ENCODE measurements at regions not wholly inside any gene's neighbourhood (a gene's known extent, or its start where the extent isn't known, plus 50 kb on each side); places are given as distances from the start of the nearest gene placed in this dataset.

DNA sequence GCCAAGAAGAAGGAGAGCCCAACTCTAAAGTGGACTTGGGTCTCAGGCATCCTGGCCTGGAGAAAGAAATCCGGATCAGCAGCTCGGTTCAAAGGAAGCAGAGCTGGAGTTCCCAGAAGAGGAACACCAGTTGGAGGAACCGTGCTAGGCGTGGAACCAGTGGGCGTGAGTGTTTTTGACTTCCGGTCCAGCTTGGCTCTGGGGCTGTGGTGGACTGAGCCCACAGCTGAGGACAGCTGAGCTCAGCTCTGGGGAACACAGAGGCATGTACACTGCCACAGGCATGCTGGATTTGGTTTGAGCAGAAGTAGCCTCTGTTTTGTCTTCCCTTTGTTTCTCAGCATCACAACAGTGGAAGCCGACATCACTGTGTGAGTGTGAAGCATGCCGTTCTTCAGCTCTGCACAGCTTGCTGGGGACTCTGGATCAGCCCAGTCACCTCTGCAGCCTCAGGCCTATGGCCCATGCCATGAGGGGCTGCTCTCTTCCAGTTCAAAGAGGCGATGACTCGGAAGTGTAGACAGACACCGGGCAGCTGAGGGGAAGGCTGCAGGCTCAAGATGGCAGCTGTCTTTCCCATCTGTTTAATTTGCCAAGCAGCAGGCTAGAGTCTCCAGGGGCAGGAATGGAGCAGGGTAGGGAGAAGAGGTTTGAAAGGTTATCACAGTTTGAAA, 185.8 kb upstream of the UBE3A start:
- H3K9me3 ChIP-seq (ENCODE audit: insufficient read depth, low read length), result no peaks in the 10 kb centered on the region
- no peak overlapping the region for H3K4me3 ChIP-seq (ENCODE audit: insufficient read length, low read depth)
- DNase-seq (ENCODE audit: low read depth, low spot score), result no peak
- no peaks in the 10 kb centered on the region for H3K36me3 ChIP-seq (ENCODE audit: insufficient read depth, insufficient read length, low read length)
- no peaks in the 10 kb centered on the region for H3K4me1 ChIP-seq (ENCODE audit: insufficient read depth, insufficient read length)
- peaks cover 4% of the 10 kb centered on the region for H3K27me3 ChIP-seq (ENCODE audit: insufficient read depth, insufficient read length)
- H3K9ac ChIP-seq (ENCODE audit: insufficient read length, low read depth), result no peak overlapping the region
- TF ChIP-seq SUZ12 (IDR thresholded peaks at IDR 0.05; ENCODE audit: extremely low read depth, insufficient read depth, insufficient read length) (no peak), ZNF274 (IDR thresholded peaks at IDR 0.05; ENCODE audit: low read depth, low read length) (no peak)

DNA sequence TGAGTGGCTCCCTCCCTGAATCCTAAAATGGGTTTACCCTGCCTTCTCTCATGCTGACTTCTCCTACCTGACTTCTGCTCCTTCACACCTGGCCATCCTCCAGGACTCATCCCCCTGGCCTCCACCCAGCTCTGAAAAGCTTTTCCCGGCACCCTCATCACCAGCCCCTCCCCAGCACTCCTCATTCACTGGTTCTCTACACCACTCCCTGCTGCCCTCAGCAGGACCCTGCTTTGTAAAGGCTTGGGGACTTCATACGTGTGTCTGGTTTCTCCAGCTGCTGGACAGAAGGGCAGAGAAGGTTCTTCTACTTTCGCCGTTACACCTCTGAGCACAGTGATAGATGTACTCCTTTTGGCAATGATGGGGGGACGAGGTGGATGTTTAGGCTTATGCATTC, 184.9 kb upstream of the UBE3A start:
- no peak for DNase-seq (ENCODE audit: low read depth, low spot score)
- no peak for TF ChIP-seq ZNF274 (IDR thresholded peaks at IDR 0.05; ENCODE audit: low read depth, low read length)
- TF ChIP-seq SUZ12 (IDR thresholded peaks at IDR 0.05; ENCODE audit: extremely low read depth, insufficient read depth, insufficient read length), result no peak
- Histone ChIP-seq H3K9me3 (ENCODE audit: insufficient read depth, low read length) (no peaks in the 10 kb centered on the region), H3K4me1 (ENCODE audit: insufficient read depth, insufficient read length) (no peaks in the 10 kb centered on the region), H3K9ac (ENCODE audit: insufficient read length, low read depth) (no peak overlapping the region), H3K4me3 (ENCODE audit: insufficient read length, low read depth) (no peak overlapping the region), H3K36me3 (ENCODE audit: insufficient read depth, insufficient read length, low read length) (no peaks in the 10 kb centered on the region), H3K27me3 (ENCODE audit: insufficient read depth, insufficient read length) (peaks cover 4% of the 10 kb centered on the region)

- no peaks in the 10 kb centered on the region for H3K4me1 ChIP-seq (ENCODE audit: insufficient read depth, insufficient read length)
- H3K9me3 ChIP-seq (ENCODE audit: insufficient read depth, low read length), result no peaks in the 10 kb centered on the region
- no peak overlapping the region for H3K4me3 ChIP-seq (ENCODE audit: insufficient read length, low read depth)
- H3K36me3 ChIP-seq (ENCODE audit: insufficient read depth, insufficient read length, low read length), result no peaks in the 10 kb centered on the region
- no peak for DNase-seq (ENCODE audit: low read depth, low spot score)
- H3K27me3 ChIP-seq (ENCODE audit: insufficient read depth, insufficient read length), result peaks cover 4% of the 10 kb centered on the region
- TF ChIP-seq ZNF274 (IDR thresholded peaks at IDR 0.05; ENCODE audit: low read depth, low read length), result no peak
- TF ChIP-seq YY1 (IDR thresholded peaks at IDR 0.05; ENCODE audit: insufficient read depth, insufficient read length), result no peak
- no peak for TF ChIP-seq SUZ12 (IDR thresholded peaks at IDR 0.05; ENCODE audit: extremely low read depth, insufficient read depth, insufficient read length)
- H3K9ac ChIP-seq (ENCODE audit: insufficient read length, low read depth), result no peak overlapping the region
These were observed 181.6 kb upstream of the UBE3A start for GRCh38 chr15:25620466-25620865.

DNA sequence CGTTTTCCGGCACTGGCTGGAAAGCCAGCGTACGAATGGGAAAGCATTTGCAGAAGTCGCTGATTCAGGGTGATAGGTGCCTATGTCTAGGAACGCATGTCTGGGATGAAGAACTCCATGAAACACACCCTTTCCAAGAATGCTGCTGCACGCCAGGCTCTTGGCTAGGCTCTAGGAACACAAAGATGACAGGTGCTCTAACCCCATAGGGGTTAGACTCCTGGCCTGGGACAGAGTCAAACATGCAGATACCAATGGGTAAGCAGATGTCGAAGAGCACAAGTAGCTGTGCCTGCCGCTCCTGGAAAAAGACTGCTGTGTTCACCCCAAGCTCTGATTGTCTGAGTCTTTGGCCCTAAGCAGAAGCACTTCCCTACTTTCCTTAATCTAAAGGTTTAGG, 180.9 kb upstream of the UBE3A start:
- DNase-seq (ENCODE audit: low read depth, low spot score), result no peak
- Histone ChIP-seq H3K9me3 (ENCODE audit: insufficient read depth, low read length) (no peaks in the 10 kb centered on the region), H3K36me3 (ENCODE audit: insufficient read depth, insufficient read length, low read length) (no peaks in the 10 kb centered on the region), H3K9ac (ENCODE audit: insufficient read length, low read depth) (no peak overlapping the region), H3K27me3 (ENCODE audit: insufficient read depth, insufficient read length) (peaks cover 4% of the 10 kb centered on the region), H3K4me1 (ENCODE audit: insufficient read depth, insufficient read length) (no peaks in the 10 kb centered on the region), H3K4me3 (ENCODE audit: insufficient read length, low read depth) (no peak overlapping the region)
- no peak for TF ChIP-seq SUZ12 (IDR thresholded peaks at IDR 0.05; ENCODE audit: extremely low read depth, insufficient read depth, insufficient read length)
- no peak for TF ChIP-seq ZNF274 (IDR thresholded peaks at IDR 0.05; ENCODE audit: low read depth, low read length)

DNA sequence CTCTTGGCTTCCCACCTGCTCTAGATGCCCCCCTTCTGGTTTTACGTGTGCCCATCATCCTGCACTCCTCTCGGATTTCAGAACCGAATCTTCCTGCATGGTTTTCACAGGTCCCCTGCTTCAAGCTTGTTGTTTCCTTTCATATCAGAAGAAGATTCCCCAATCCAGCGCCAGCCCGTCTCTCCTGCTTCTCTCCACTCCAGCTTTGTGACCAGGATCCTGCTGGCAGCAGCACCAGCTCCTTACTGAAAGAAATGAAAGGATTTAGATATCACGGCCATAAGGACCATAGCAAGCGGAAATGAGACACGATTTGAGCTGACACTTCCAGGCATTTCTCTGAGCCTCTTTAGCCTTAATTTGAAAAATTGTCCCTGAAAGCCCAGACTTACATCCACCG, 180.3 kb upstream of the UBE3A start:
- no peak for DNase-seq (ENCODE audit: low read depth, low spot score)
- Histone ChIP-seq H3K27me3 (ENCODE audit: insufficient read depth, insufficient read length) (peaks cover 4% of the 10 kb centered on the region), H3K9me3 (ENCODE audit: insufficient read depth, low read length) (no peaks in the 10 kb centered on the region), H3K9ac (ENCODE audit: insufficient read length, low read depth) (no peak overlapping the region), H3K4me1 (ENCODE audit: insufficient read depth, insufficient read length) (no peaks in the 10 kb centered on the region), H3K4me3 (ENCODE audit: insufficient read length, low read depth) (no peak overlapping the region), H3K36me3 (ENCODE audit: insufficient read depth, insufficient read length, low read length) (no peaks in the 10 kb centered on the region)
- TF ChIP-seq ZNF274 (IDR thresholded peaks at IDR 0.05; ENCODE audit: low read depth, low read length) (no peak), SUZ12 (IDR thresholded peaks at IDR 0.05; ENCODE audit: extremely low read depth, insufficient read depth, insufficient read length) (no peak), YY1 (IDR thresholded peaks at IDR 0.05; ENCODE audit: insufficient read depth, insufficient read length) (no peak)

DNA sequence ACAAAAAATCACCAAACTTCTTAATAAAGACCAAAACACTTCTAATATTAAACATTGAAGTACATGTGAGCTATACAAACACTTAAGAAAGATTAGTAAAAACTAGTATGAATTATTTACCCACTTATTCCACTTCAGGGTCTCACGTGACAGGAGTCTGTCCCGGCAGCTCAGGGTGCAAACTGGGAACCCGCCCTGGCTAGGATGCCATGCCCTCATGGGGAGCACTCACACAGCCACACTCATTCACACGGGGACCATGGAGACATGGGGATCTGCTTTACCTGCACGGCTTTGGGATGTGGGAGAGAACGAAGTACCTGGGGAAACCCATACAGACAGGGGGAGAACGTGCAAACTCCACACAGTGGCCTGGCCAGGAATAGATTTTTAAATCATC, 179.3 kb upstream of the UBE3A start:
- no peaks in the 10 kb centered on the region for H3K27me3 ChIP-seq (ENCODE audit: insufficient read depth, insufficient read length)

GRCh38 chr15:25616471-25616870, 177.6 kb upstream of the UBE3A start:
- DNase-seq (ENCODE audit: low read depth, low spot score), result no peak
- TF ChIP-seq SUZ12 (IDR thresholded peaks at IDR 0.05; ENCODE audit: extremely low read depth, insufficient read depth, insufficient read length) (no peak), YY1 (IDR thresholded peaks at IDR 0.05; ENCODE audit: insufficient read depth, insufficient read length) (no peak), ZNF274 (IDR thresholded peaks at IDR 0.05; ENCODE audit: low read depth, low read length) (no peak)
- Histone ChIP-seq H3K36me3 (ENCODE audit: insufficient read depth, insufficient read length, low read length) (no peaks in the 10 kb centered on the region), H3K4me3 (ENCODE audit: insufficient read length, low read depth) (no peak overlapping the region), H3K9ac (ENCODE audit: insufficient read length, low read depth) (no peak overlapping the region), H3K4me1 (ENCODE audit: insufficient read depth, insufficient read length) (no peaks in the 10 kb centered on the region), H3K27me3 (ENCODE audit: insufficient read depth, insufficient read length) (no peaks in the 10 kb centered on the region), H3K9me3 (ENCODE audit: insufficient read depth, low read length) (no peaks in the 10 kb centered on the region)

More for the DNA sequence above, 179.3 kb upstream of the UBE3A start:
- no peaks in the 10 kb centered on the region for H3K9me3 ChIP-seq (ENCODE audit: insufficient read depth, low read length)
- TF ChIP-seq ZNF274 (IDR thresholded peaks at IDR 0.05; ENCODE audit: low read depth, low read length) (no peak), SUZ12 (IDR thresholded peaks at IDR 0.05; ENCODE audit: extremely low read depth, insufficient read depth, insufficient read length) (no peak), YY1 (IDR thresholded peaks at IDR 0.05; ENCODE audit: insufficient read depth, insufficient read length) (no peak)
- H3K4me1 ChIP-seq (ENCODE audit: insufficient read depth, insufficient read length), result no peaks in the 10 kb centered on the region
- H3K9ac ChIP-seq (ENCODE audit: insufficient read length, low read depth), result no peak overlapping the region
- H3K4me3 ChIP-seq (ENCODE audit: insufficient read length, low read depth), result no peak overlapping the region
- no peak for DNase-seq (ENCODE audit: low read depth, low spot score)
- no peaks in the 10 kb centered on the region for H3K36me3 ChIP-seq (ENCODE audit: insufficient read depth, insufficient read length, low read length)

Measured in NT2/D1 (cell line).